T-cell (primary cell): ENCODE measurements at regions not wholly inside any gene's neighbourhood (a gene's known extent, or its start where the extent isn't known, plus 50 kb on each side); places are given as distances from the start of the nearest gene placed in this dataset.

ENCODE experiments used
- ATAC-seq, 4 experiments: fragments of 200-7000 bp in 3 of 4; fragments of 150-1000 bp in 1 of 4; cut with Tn5 transposase; replicated peaks in 1 of 4; 1 replicate in 3 of 4; 2 replicates in 1 of 4; pipeline ENCODE4 v1.10.0; 2021; ENCODE audit warnings: moderate library complexity in 3 of 4, mild to moderate bottlenecking in 2 of 4, moderate number of reproducible peaks in 1 of 4
- CTCF ChIA-PET, 2 donors: fragments of 300-600 bp; sonication (Branson Sonifier 250); formaldehyde crosslinking; loops; one replicate each; lab custom pipeline; 2022; ENCODE audit warnings: antibody characterized with exemption in 2 of 2; lab: Charles Lee
- POLR2A ChIA-PET, 2 donors: fragments of 300-600 bp; sonication (Branson Sonifier 250); formaldehyde crosslinking; loops; one replicate each; lab custom pipeline; 2022; ENCODE audit warnings: antibody characterized with exemption in 2 of 2; lab: Charles Lee
- DNase-seq, 35 experiments: peaks; one replicate each; pipeline versions ENCODE4 v3.0.0 to v3.0.0-alpha.2; 2013 to 2023
- H3K27ac ChIP-seq: one replicate; pipeline ENCODE4 v1.5.1; 2013; ENCODE audit warnings: low read length
- H3K27me3 ChIP-seq, 2 experiments: replicated peaks in 1 of 2; 1 replicate in 1 of 2; 2 replicates in 1 of 2; pipeline versions ENCODE4 v1.6.1 to v1.7.0; 2013; ENCODE audit warnings: low read length in 1 of 2, mixed read lengths in 1 of 2; ENCODE audit not compliant: control insufficient read depth in 2 of 2, insufficient read depth in 2 of 2; ENCODE audit errors: extremely low read depth in 1 of 2
- H3K36me3 ChIP-seq, 2 donors: 1 replicate in 1 of 2; 2 replicates in 1 of 2; pipeline versions ENCODE4 v1.6.1 to v1.7.0; 2013; ENCODE audit warnings: low read length in 1 of 2; ENCODE audit not compliant: control insufficient read depth in 2 of 2, insufficient read depth in 1 of 2; ENCODE audit errors: extremely low read depth in 1 of 2
- H3K4me1 ChIP-seq, 2 experiments: 1 replicate in 1 of 2; 2 replicates in 1 of 2; pipeline versions ENCODE4 v1.6.1 to v1.7.0; 2013; ENCODE audit warnings: low read length in 2 of 2, mixed read lengths in 1 of 2; ENCODE audit not compliant: insufficient read depth in 2 of 2, control insufficient read depth in 1 of 2; ENCODE audit errors: extremely low read depth in 1 of 2
- H3K4me3 ChIP-seq, 2 donors: 1 replicate in 1 of 2; 2 replicates in 1 of 2; pipeline versions ENCODE4 v1.5.1 to v1.7.0; 2013; ENCODE audit warnings: mild to moderate bottlenecking in 2 of 2, low read length in 1 of 2, moderate library complexity in 1 of 2; ENCODE audit not compliant: control insufficient read depth in 1 of 2; ENCODE audit errors: extremely low read depth in 1 of 2
- H3K9me3 ChIP-seq: 2 replicates; pipeline ENCODE4 v1.7.0; 2013
- H3K27ac Mint-ChIP-seq, 2 donors: one replicate each; pipeline ENCODE4 v1.8.0; 2020 to 2021; ENCODE audit warnings: mild to moderate bottlenecking in 2 of 2, mixed read lengths in 2 of 2
- H3K27me3 Mint-ChIP-seq, 2 donors: one replicate each; pipeline ENCODE4 v1.8.0; 2021 to 2022; ENCODE audit warnings: mixed read lengths in 2 of 2
- H3K36me3 Mint-ChIP-seq: one replicate; pipeline ENCODE4 v1.8.0; 2021; ENCODE audit warnings: mixed read lengths
- H3K4me1 Mint-ChIP-seq, 3 donors: one replicate each; pipeline ENCODE4 v1.8.0; 2020 to 2022; ENCODE audit warnings: mixed read lengths in 3 of 3, mild to moderate bottlenecking in 1 of 3
- H3K4me3 Mint-ChIP-seq, 3 donors: one replicate each; pipeline ENCODE4 v1.8.0; 2020 to 2022; ENCODE audit warnings: mild to moderate bottlenecking in 3 of 3, mixed read lengths in 3 of 3, moderate library complexity in 3 of 3
- H3K9me3 Mint-ChIP-seq, 3 donors: one replicate each; pipeline ENCODE4 v1.8.0; 2020 to 2022; ENCODE audit warnings: mixed read lengths in 3 of 3
- WGBS: methylation state at CpG from one replicate; pipeline ENCODE4 v1.1.5; 2013; ENCODE audit warnings: missing lambda C conversion rate; ENCODE audit not compliant: insufficient coverage; 5-methylcytosine and 5-hydroxymethylcytosine counted together

DNA sequence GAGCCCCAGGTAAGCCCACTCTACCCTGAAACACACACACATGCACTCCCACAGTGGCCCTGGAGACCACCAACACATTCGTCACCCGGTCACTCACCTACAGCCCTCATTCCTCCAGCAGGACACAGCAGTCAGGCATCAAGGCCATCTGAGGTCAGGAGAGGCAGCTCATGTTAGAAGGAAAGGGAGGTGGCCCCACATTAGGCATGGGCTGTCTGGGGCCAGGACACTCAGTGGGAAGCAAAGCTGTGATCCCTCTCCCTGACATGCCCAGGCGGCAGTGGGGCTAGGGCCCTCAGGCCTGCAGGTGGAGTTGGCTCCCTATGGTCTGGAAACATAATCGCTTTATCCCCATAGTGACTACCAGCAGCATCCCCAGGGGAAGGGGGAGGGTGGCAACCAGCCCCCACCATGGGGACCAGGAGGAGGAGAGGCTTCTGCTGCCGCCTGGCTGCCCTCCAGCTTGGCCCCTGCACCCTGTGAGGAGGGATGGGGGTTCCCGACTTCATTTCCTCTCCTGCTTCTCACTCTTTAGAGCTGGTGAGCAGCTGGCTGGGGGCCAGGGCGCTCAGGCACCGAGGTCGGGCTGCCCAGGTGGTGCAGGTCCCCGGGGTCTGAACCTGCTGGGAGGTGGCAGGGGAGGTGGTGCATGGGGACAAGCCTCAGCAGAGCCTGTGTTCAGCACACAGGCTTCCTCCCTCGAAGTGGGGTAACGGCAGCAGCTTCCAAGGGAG is 76.6 kb upstream of the CST7 start:
- Mint-ChIP-seq H3K36me3 (no peaks in the 10 kb centered on the region), H3K4me1 (peaks cover 0 to 4% (median 0%) of the 10 kb centered on the region in 3 donors), H3K9me3 (no peaks in the 10 kb centered on the region), H3K4me3 (no peak overlapping the region), H3K27ac (no peak overlapping the region), H3K27me3 (peaks cover 4 to 14% of the 10 kb centered on the region in 2 donors)
- WGBS = 3% methylated on average over 5 of the region's 12 CpGs
- ChIA-PET CTCF (no interaction called here), POLR2A (no interaction called here)
- ATAC-seq = no peak
- no peak for DNase-seq
- H3K4me1 ChIP-seq = no peaks in the 10 kb centered on the region
- H3K36me3 ChIP-seq = no peaks in the 10 kb centered on the region
- H3K27me3 ChIP-seq = peaks cover 0 to 39% of the 10 kb centered on the region in 2 experiments
- H3K27ac ChIP-seq = no peak overlapping the region
- H3K4me3 ChIP-seq = no peak overlapping the region
- H3K9me3 ChIP-seq = no peaks in the 10 kb centered on the region

DNA sequence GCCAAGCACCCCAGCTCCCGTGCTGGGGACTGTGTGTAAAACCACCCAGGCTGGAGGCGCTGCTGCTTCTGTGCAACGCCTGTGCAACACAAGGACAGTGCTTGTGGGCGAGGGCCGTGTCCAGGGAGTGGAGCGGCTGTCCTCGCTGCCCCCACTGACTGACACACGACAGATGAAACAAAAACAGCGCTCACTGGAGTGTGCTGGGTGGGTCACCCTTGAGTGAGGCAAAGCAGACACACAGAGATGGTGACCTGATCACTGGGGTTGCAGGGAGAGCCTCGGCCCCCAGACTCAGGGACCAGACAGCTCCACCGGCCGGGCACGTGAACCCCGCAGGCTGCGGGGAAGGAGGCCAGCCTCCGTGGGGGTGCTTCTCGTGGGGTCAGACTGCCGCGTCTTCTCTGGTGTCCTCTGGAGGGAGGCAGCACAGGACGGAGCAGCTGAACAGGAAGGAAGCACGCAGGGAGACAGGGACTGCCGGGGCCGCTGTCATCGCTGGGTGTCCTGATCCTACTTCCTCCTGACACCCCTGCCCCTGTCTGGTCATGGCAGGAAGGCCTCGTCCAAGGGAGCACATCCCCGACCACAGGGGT is 75.9 kb upstream of the CST7 start:
- Mint-ChIP-seq H3K27ac (no peak overlapping the region), H3K27me3 (peaks cover 4 to 14% of the 10 kb centered on the region in 2 donors), H3K4me1 (peaks cover 0 to 4% (median 0%) of the 10 kb centered on the region in 3 donors), H3K9me3 (no peaks in the 10 kb centered on the region), H3K36me3 (no peaks in the 10 kb centered on the region), H3K4me3 (no peak overlapping the region)
- H3K4me3 ChIP-seq = no peak overlapping the region
- no peak overlapping the region for H3K27ac ChIP-seq
- H3K4me1 ChIP-seq = no peaks in the 10 kb centered on the region
- CTCF ChIA-PET = no interaction called here
- 65% methylated on average over 24 of the region's 26 CpGs for WGBS
- peaks cover 0 to 39% of the 10 kb centered on the region in 2 experiments for H3K27me3 ChIP-seq
- ATAC-seq (no peak), DNase-seq (no peak)
- no peaks in the 10 kb centered on the region for H3K36me3 ChIP-seq
- no peaks in the 10 kb centered on the region for H3K9me3 ChIP-seq
- POLR2A ChIA-PET = no interaction called here

DNA sequence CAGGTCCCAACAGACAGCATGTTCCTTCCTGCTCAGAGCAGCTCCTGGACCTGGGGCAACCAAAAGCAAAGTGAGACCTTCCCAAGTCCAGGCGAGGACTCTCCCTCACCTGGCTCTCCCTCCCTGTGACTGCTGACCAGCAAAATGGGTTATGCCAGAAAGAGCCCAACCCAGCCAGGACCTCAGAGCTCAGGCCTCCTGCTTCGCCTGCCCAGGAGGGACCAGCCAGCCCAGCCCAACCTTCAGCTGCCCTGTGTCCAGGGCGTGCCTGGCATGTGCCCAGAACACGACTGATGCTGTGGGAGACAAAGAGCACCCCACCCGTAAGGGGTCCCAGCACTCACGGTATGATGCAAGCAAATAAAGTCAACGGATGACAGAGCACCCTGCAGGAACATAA is 74.0 kb upstream of the CST7 start:
- peaks cover 0 to 4% (median 0%) of the 10 kb centered on the region in 3 donors for H3K4me1 Mint-ChIP-seq
- no peak overlapping the region for H3K27ac ChIP-seq
- ATAC-seq = no peak
- ChIA-PET CTCF (no interaction called here), POLR2A (no interaction called here)
- no peak overlapping the region for H3K4me3 ChIP-seq
- H3K4me1 ChIP-seq = no peaks in the 10 kb centered on the region
- H3K9me3 ChIP-seq = no peaks in the 10 kb centered on the region
- no peak overlapping the region for H3K4me3 Mint-ChIP-seq
- no peak for DNase-seq
- no peaks in the 10 kb centered on the region for H3K9me3 Mint-ChIP-seq
- WGBS = 90% methylated on average over 6 of the region's 7 CpGs
- H3K36me3 ChIP-seq = no peaks in the 10 kb centered on the region
- peaks cover 4 to 13% of the 10 kb centered on the region in 2 donors for H3K27me3 Mint-ChIP-seq
- peaks cover 0 to 45% of the 10 kb centered on the region in 2 experiments for H3K27me3 ChIP-seq
- no peak overlapping the region for H3K27ac Mint-ChIP-seq
- H3K36me3 Mint-ChIP-seq = no peaks in the 10 kb centered on the region

DNA sequence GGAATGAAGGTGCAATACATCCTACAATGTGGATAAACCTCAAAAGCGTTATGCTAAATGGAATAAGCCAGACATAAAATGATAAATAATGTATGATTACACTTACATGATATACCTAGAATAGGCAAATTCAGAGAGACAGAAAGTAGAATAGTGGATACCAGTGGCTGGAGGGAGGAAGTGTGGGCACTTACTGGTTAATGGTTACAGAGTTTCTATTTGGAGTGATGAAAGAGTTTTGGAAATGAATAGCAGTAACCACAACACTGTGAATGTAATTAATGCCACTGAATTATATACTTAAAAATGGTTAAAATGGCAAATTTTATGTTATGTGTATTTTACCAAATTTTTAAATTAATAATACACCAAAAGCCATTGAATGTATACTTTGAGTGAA is 71.4 kb upstream of the CST7 start:
- peaks cover 0 to 32% of the 10 kb centered on the region in 2 experiments for H3K27me3 ChIP-seq
- ATAC-seq (no peak), DNase-seq (no peak)
- H3K4me1 Mint-ChIP-seq = no peaks in the 10 kb centered on the region
- no peak overlapping the region for H3K4me3 Mint-ChIP-seq
- H3K27ac ChIP-seq = no peak overlapping the region
- no peaks in the 10 kb centered on the region for H3K4me1 ChIP-seq
- peaks cover 10 to 12% of the 10 kb centered on the region in 2 donors for H3K27me3 Mint-ChIP-seq
- no peaks in the 10 kb centered on the region for H3K9me3 ChIP-seq
- H3K36me3 ChIP-seq = no peaks in the 10 kb centered on the region
- CTCF ChIA-PET = no interaction called here
- no CpG with 5 or more reads among the region's 1 CpG for WGBS
- H3K9me3 Mint-ChIP-seq = peaks cover 0 to 2% (median 0%) of the 10 kb centered on the region in 3 donors
- POLR2A ChIA-PET = no interaction called here
- H3K27ac Mint-ChIP-seq = no peak overlapping the region
- no peak overlapping the region for H3K4me3 ChIP-seq
- no peaks in the 10 kb centered on the region for H3K36me3 Mint-ChIP-seq

DNA sequence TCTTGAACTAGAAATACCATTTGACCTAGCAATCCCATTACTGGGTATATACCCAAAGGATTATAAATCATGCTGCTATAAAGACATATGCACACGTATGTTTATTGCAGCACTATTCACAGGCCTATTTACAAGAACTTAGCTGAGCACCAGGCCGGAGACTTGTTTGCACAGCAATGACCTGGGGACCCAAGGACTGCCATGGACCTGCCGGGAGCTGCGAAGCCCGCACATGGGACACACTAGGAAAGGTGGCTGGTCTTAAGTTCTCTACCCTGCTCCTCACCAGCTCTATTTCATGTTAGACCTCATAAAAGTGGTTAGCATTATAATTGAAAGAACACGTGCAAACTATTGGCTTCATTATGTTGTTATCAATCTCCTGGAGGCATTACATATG is 70.4 kb upstream of the CST7 start:
- ATAC-seq = no peak
- Histone ChIP-seq H3K9me3 (no peaks in the 10 kb centered on the region), H3K4me1 (no peaks in the 10 kb centered on the region), H3K36me3 (no peaks in the 10 kb centered on the region), H3K4me3 (no peak overlapping the region), H3K27ac (no peak overlapping the region), H3K27me3 (peaks cover 0 to 22% of the 10 kb centered on the region in 2 experiments)
- Mint-ChIP-seq H3K27me3 (peaks cover 12 to 14% of the 10 kb centered on the region in 2 donors), H3K4me3 (no peak overlapping the region), H3K27ac (no peak overlapping the region), H3K4me1 (no peaks in the 10 kb centered on the region), H3K9me3 (peaks cover 4 to 12% (median 5%) of the 10 kb centered on the region in 3 donors), H3K36me3 (peaks cover 4% of the 10 kb centered on the region)
- WGBS = 83% methylated on average over 2 of the region's 6 CpGs
- ChIA-PET POLR2A (no interaction called here), CTCF (no interaction called here)
- no peak for DNase-seq

DNA sequence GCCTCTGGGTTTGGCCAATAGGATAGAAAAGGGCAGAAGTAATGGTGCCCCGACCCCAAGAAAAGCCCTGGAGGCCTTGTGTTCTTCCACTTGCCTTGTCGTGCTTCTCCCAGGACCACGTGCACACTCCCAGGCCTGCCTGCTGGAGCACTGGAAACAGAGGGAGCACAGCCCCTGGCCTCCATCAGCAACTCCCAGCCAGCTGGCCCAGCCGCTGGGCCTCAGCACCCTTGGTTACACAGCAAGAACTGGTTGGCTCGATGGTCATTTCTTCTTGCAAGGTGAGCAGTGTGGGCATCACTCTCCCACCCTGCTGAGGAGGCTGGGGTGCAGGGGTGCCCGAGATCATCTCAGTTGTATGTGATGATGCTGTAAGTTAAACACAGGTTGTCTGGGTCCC is 69.2 kb upstream of the CST7 start:
- H3K27ac ChIP-seq = no peak overlapping the region
- DNase-seq (no peak), ATAC-seq (no peak)
- peaks cover 0 to 10% of the 10 kb centered on the region in 2 experiments for H3K27me3 ChIP-seq
- Mint-ChIP-seq H3K36me3 (peaks cover 4% of the 10 kb centered on the region), H3K4me1 (no peaks in the 10 kb centered on the region), H3K9me3 (peaks cover 8 to 22% (median 10%) of the 10 kb centered on the region in 3 donors), H3K27me3 (peaks cover 9 to 11% of the 10 kb centered on the region in 2 donors), H3K4me3 (no peak overlapping the region), H3K27ac (no peak overlapping the region)
- no peaks in the 10 kb centered on the region for H3K9me3 ChIP-seq
- H3K4me1 ChIP-seq = no peaks in the 10 kb centered on the region
- CTCF ChIA-PET = no interaction called here
- no peak overlapping the region for H3K4me3 ChIP-seq
- WGBS = 78% methylated on average over 5 of the region's 6 CpGs
- H3K36me3 ChIP-seq = no peaks in the 10 kb centered on the region
- POLR2A ChIA-PET = no interaction called here
